Activated naive CD8-positive, alpha-beta T cell (primary cell): ENCODE measurements at regions not wholly inside any gene's neighbourhood (a gene's known extent, or its start where the extent isn't known, plus 50 kb on each side); places are given as distances from the start of the nearest gene placed in this dataset.

Experiments used
- H3K27ac Mint-ChIP-seq: one replicate; pipeline ENCODE4 v1.8.0; 2021; ENCODE audit warnings: mixed read lengths
- H3K27me3 Mint-ChIP-seq: one replicate; pipeline ENCODE4 v1.8.0; 2021; ENCODE audit warnings: mixed read lengths
- H3K36me3 Mint-ChIP-seq: one replicate; pipeline ENCODE4 v1.8.0; 2021; ENCODE audit warnings: mixed read lengths
- H3K4me1 Mint-ChIP-seq: one replicate; pipeline ENCODE4 v1.8.0; 2021; ENCODE audit warnings: low read depth, mixed read lengths
- H3K4me3 Mint-ChIP-seq: one replicate; pipeline ENCODE4 v1.8.0; 2021; ENCODE audit warnings: mild to moderate bottlenecking, mixed read lengths
- H3K9me3 Mint-ChIP-seq: one replicate; pipeline ENCODE4 v1.8.0; 2021; ENCODE audit warnings: low read depth, mixed read lengths

GRCh38 chr14:98721061-98721460 is 550.9 kb downstream of the BCL11B start:
- Mint-ChIP-seq H3K27ac (no peak overlapping the region), H3K27me3 (no peaks in the 10 kb centered on the region), H3K4me3 (no peak overlapping the region), H3K4me1 (peaks cover 2% of the 10 kb centered on the region), H3K36me3 (no peaks in the 10 kb centered on the region), H3K9me3 (no peaks in the 10 kb centered on the region)

- Mint-ChIP-seq H3K27ac (no peak overlapping the region), H3K27me3 (no peaks in the 10 kb centered on the region), H3K36me3 (no peaks in the 10 kb centered on the region), H3K4me3 (no peak overlapping the region), H3K9me3 (no peaks in the 10 kb centered on the region), H3K4me1 (no peaks in the 10 kb centered on the region)
Observed at GRCh38 chr14:98724734-98725133, 547.3 kb downstream of the BCL11B start.

- H3K36me3 Mint-ChIP-seq = no peaks in the 10 kb centered on the region
- H3K27me3 Mint-ChIP-seq = no peaks in the 10 kb centered on the region
- no peaks in the 10 kb centered on the region for H3K9me3 Mint-ChIP-seq
- no peaks in the 10 kb centered on the region for H3K4me1 Mint-ChIP-seq
- H3K4me3 Mint-ChIP-seq = no peak overlapping the region
- H3K27ac Mint-ChIP-seq = no peak overlapping the region
Observed at GRCh38 chr14:98725191-98725590, 546.8 kb downstream of the BCL11B start.

GRCh38 chr14:98725676-98726075 is 546.3 kb downstream of the BCL11B start:
- no peaks in the 10 kb centered on the region for H3K9me3 Mint-ChIP-seq
- no peaks in the 10 kb centered on the region for H3K4me1 Mint-ChIP-seq
- no peaks in the 10 kb centered on the region for H3K36me3 Mint-ChIP-seq
- no peaks in the 10 kb centered on the region for H3K27me3 Mint-ChIP-seq
- no peak overlapping the region for H3K27ac Mint-ChIP-seq
- no peak overlapping the region for H3K4me3 Mint-ChIP-seq

- H3K27me3 Mint-ChIP-seq = no peaks in the 10 kb centered on the region
- H3K27ac Mint-ChIP-seq = no peak overlapping the region
- H3K9me3 Mint-ChIP-seq = no peaks in the 10 kb centered on the region
- H3K4me1 Mint-ChIP-seq = no peaks in the 10 kb centered on the region
- H3K4me3 Mint-ChIP-seq = no peak overlapping the region
- no peaks in the 10 kb centered on the region for H3K36me3 Mint-ChIP-seq
Observed at GRCh38 chr14:98726585-98727405, 545.2 kb downstream of the BCL11B start.

- Mint-ChIP-seq H3K27ac (no peak overlapping the region), H3K36me3 (no peaks in the 10 kb centered on the region), H3K27me3 (no peaks in the 10 kb centered on the region), H3K4me3 (no peak overlapping the region), H3K4me1 (no peaks in the 10 kb centered on the region), H3K9me3 (no peaks in the 10 kb centered on the region)
Observed at GRCh38 chr14:98728024-98728423, 544.0 kb downstream of the BCL11B start.

- Mint-ChIP-seq H3K4me1 (no peaks in the 10 kb centered on the region), H3K36me3 (no peaks in the 10 kb centered on the region), H3K9me3 (no peaks in the 10 kb centered on the region), H3K27me3 (no peaks in the 10 kb centered on the region), H3K4me3 (no peak overlapping the region), H3K27ac (no peak overlapping the region)
Observed at GRCh38 chr14:98728836-98729235, 543.2 kb downstream of the BCL11B start.

- no peaks in the 10 kb centered on the region for H3K4me1 Mint-ChIP-seq
- no peak overlapping the region for H3K4me3 Mint-ChIP-seq
- H3K27ac Mint-ChIP-seq = no peak overlapping the region
- H3K9me3 Mint-ChIP-seq = no peaks in the 10 kb centered on the region
- no peaks in the 10 kb centered on the region for H3K27me3 Mint-ChIP-seq
- H3K36me3 Mint-ChIP-seq = no peaks in the 10 kb centered on the region
Observed at GRCh38 chr14:98731286-98731685, 540.7 kb downstream of the BCL11B start.

- Mint-ChIP-seq H3K27ac (no peak overlapping the region), H3K4me3 (no peak overlapping the region), H3K9me3 (no peaks in the 10 kb centered on the region), H3K36me3 (no peaks in the 10 kb centered on the region), H3K4me1 (no peaks in the 10 kb centered on the region), H3K27me3 (no peaks in the 10 kb centered on the region)
Observed at GRCh38 chr14:98731701-98732100, 540.3 kb downstream of the BCL11B start.

- no peak overlapping the region for H3K27ac Mint-ChIP-seq
- H3K9me3 Mint-ChIP-seq = no peaks in the 10 kb centered on the region
- H3K4me1 Mint-ChIP-seq = no peaks in the 10 kb centered on the region
- H3K36me3 Mint-ChIP-seq = no peaks in the 10 kb centered on the region
- H3K4me3 Mint-ChIP-seq = no peak overlapping the region
- no peaks in the 10 kb centered on the region for H3K27me3 Mint-ChIP-seq
Observed at GRCh38 chr14:98733536-98733935, 538.5 kb downstream of the BCL11B start.

GRCh38 chr14:98736701-98737338 is 535.2 kb downstream of the BCL11B start:
- H3K27me3 Mint-ChIP-seq = no peaks in the 10 kb centered on the region
- no peaks in the 10 kb centered on the region for H3K36me3 Mint-ChIP-seq
- H3K4me1 Mint-ChIP-seq = no peaks in the 10 kb centered on the region
- no peak overlapping the region for H3K4me3 Mint-ChIP-seq
- H3K27ac Mint-ChIP-seq = no peak overlapping the region
- no peaks in the 10 kb centered on the region for H3K9me3 Mint-ChIP-seq

- Mint-ChIP-seq H3K9me3 (no peaks in the 10 kb centered on the region), H3K4me1 (peaks cover 2% of the 10 kb centered on the region), H3K4me3 (no peak overlapping the region), H3K36me3 (no peaks in the 10 kb centered on the region), H3K27me3 (no peaks in the 10 kb centered on the region), H3K27ac (no peak overlapping the region)
Observed at GRCh38 chr14:98741523-98741922, 530.5 kb downstream of the BCL11B start.

GRCh38 chr14:98742001-98742400 is 530.0 kb downstream of the BCL11B start:
- Mint-ChIP-seq H3K4me1 (peaks cover 2% of the 10 kb centered on the region), H3K27me3 (no peaks in the 10 kb centered on the region), H3K4me3 (no peak overlapping the region), H3K36me3 (no peaks in the 10 kb centered on the region), H3K9me3 (no peaks in the 10 kb centered on the region), H3K27ac (no peak overlapping the region)

GRCh38 chr14:98743536-98743935 is 528.5 kb downstream of the BCL11B start:
- peaks cover 2% of the 10 kb centered on the region for H3K4me1 Mint-ChIP-seq
- H3K27me3 Mint-ChIP-seq = no peaks in the 10 kb centered on the region
- no peak overlapping the region for H3K4me3 Mint-ChIP-seq
- no peak overlapping the region for H3K27ac Mint-ChIP-seq
- no peaks in the 10 kb centered on the region for H3K36me3 Mint-ChIP-seq
- H3K9me3 Mint-ChIP-seq = no peaks in the 10 kb centered on the region

GRCh38 chr14:98748966-98749365 is 523.0 kb downstream of the BCL11B start:
- H3K4me3 Mint-ChIP-seq = no peak overlapping the region

GRCh38 chr14:98751110-98751509 is 520.9 kb downstream of the BCL11B start:
- H3K27me3 Mint-ChIP-seq = no peaks in the 10 kb centered on the region
- peaks cover 3% of the 10 kb centered on the region for H3K36me3 Mint-ChIP-seq
- no peak overlapping the region for H3K27ac Mint-ChIP-seq
- peaks cover 14% of the 10 kb centered on the region for H3K9me3 Mint-ChIP-seq
- peaks cover 3% of the 10 kb centered on the region for H3K4me1 Mint-ChIP-seq
- H3K4me3 Mint-ChIP-seq = no peak overlapping the region

More at GRCh38 chr14:98748966-98749365, 523.0 kb downstream of the BCL11B start:
- no peaks in the 10 kb centered on the region for H3K9me3 Mint-ChIP-seq
- H3K27me3 Mint-ChIP-seq = no peaks in the 10 kb centered on the region
- H3K36me3 Mint-ChIP-seq = no peaks in the 10 kb centered on the region
- no peak overlapping the region for H3K27ac Mint-ChIP-seq
- H3K4me1 Mint-ChIP-seq = peaks cover 2% of the 10 kb centered on the region
